D721Med (cell line): ENCODE measurements at regions not wholly inside any gene's neighbourhood (a gene's known extent, or its start where the extent isn't known, plus 50 kb on each side); places are given as distances from the start of the nearest gene placed in this dataset.

Source experiments
- DNase-seq: peaks from one replicate; pipeline ENCODE4 v3.0.0; 2011; ENCODE audit warnings: low spot score; ENCODE audit not compliant: insufficient read length
- FAIRE-seq: peaks from 2 replicates; lab custom pipeline; 2011; peaks lifted over from hg19 to GRCh38; lab: Jason Lieb, UNC
- CTCF ChIP-seq: IDR thresholded peaks from 2 replicates; pipeline ENCODE4 v1.5.1; 2012; ENCODE audit warnings: mild to moderate bottlenecking, control low read depth; ENCODE audit not compliant: insufficient read depth; ENCODE audit errors: missing control alignments

GRCh38 chr5:6000867-6001266 is 377.5 kb downstream of the MED10 start:
- FAIRE-seq, result no peak
- no peak for TF ChIP-seq CTCF
- no peak for DNase-seq

- FAIRE-seq (no peak), DNase-seq (no peak)
- TF ChIP-seq CTCF, result no peak
Measured at GRCh38 chr5:5995819-5996218, 382.5 kb downstream of the MED10 start.

GRCh38 chr5:5986492-5987178 is 391.7 kb downstream of the MED10 start:
- FAIRE-seq (no peak), DNase-seq (no peak)
- no peak for TF ChIP-seq CTCF

- DNase-seq (no peak), FAIRE-seq (no peak)
- no peak for TF ChIP-seq CTCF
Measured at GRCh38 chr5:5985332-5985731, 393.0 kb downstream of the MED10 start.

- DNase-seq (no peak), FAIRE-seq (no peak)
- TF ChIP-seq CTCF, result no peak
Measured at GRCh38 chr5:5983261-5983980, 394.9 kb downstream of the MED10 start.

GRCh38 chr5:5981562-5981961 is 396.8 kb downstream of the MED10 start:
- TF ChIP-seq CTCF, result no peak
- FAIRE-seq (no peak), DNase-seq (no peak)

- FAIRE-seq, result no peak
- TF ChIP-seq CTCF, result no peak
- DNase-seq, result no peak
Measured at GRCh38 chr5:5980538-5980895, 397.8 kb downstream of the MED10 start.
